Uterus (tissue), 3 donors: ENCODE measurements at regions not wholly inside any gene's neighbourhood (a gene's known extent, or its start where the extent isn't known, plus 50 kb on each side); places are given as distances from the start of the nearest gene placed in this dataset.

Source experiments
- DNase-seq, 2 donors: peaks; one replicate each; pipeline ENCODE4 v3.0.0-alpha.2; 2019 to 2020
- H3K27ac ChIP-seq, 2 donors: fragments of 200-600 bp; sonication (generic); 1 replicate in 1 of 2; 2 replicates in 1 of 2; pipeline ENCODE4 v1.5.1; 2016 to 2018
- H3K27me3 ChIP-seq, 2 donors: fragments of 200-600 bp; sonication (generic); one replicate each; pipeline ENCODE4 v1.5.1; 2018 to 2019; ENCODE audit warnings: control low read depth in 1 of 2
- H3K36me3 ChIP-seq, 2 donors: fragments of 200-600 bp; sonication (generic); one replicate each; pipeline ENCODE4 v1.5.1; 2019; ENCODE audit warnings: control low read depth in 1 of 2
- H3K4me1 ChIP-seq, 2 donors: fragments of 200-600 bp; sonication (generic); one replicate each; pipeline ENCODE4 v1.5.1; 2018 to 2019; ENCODE audit warnings: control low read depth in 1 of 2
- H3K4me3 ChIP-seq, 2 donors: fragments of 200-600 bp; sonication (generic); 1 replicate in 1 of 2; 2 replicates in 1 of 2; pipeline ENCODE4 v1.5.1; 2018 to 2019; ENCODE audit warnings: mild to moderate bottlenecking in 1 of 2
- H3K9me3 ChIP-seq, 2 donors: fragments of 200-600 bp; sonication (generic); one replicate each; pipeline ENCODE4 v1.5.1; 2019; ENCODE audit warnings: control low read depth in 1 of 2
- CTCF ChIP-seq, 4 experiments: fragments of 200-600 bp in 2 of 4; fragments of 450-650 bp in 2 of 4; sonication (generic) in 2 of 4; IDR thresholded peaks; one replicate each; pipeline ENCODE4 v1.5.1; 2016 to 2019; ENCODE audit warnings: antibody characterized with exemption in 4 of 4, mild to moderate bottlenecking in 2 of 4, moderate library complexity in 1 of 4
- POLR2A ChIP-seq, 2 donors: fragments of 450-650 bp; IDR thresholded peaks; one replicate each; pipeline ENCODE4 v1.6.1; 2016; ENCODE audit warnings: antibody characterized with exemption in 2 of 2, mild to moderate bottlenecking in 1 of 2, moderate library complexity in 1 of 2
- intact Hi-C: fragments of 100-400 bp; cut with DNase I; formaldehyde crosslinking; loops from one replicate; pipeline ENCODE4 v1.15.1; 2023; ENCODE audit warnings: low total_unique reads
- donor health status: DM: yes; HTN: yes; CAD: no.

GRCh38 chr6:19415605-19416326 lies 421.4 kb upstream of the ID4 start:
- TF ChIP-seq POLR2A (IDR thresholded peaks at IDR 0.05) = no peak
- no peak for TF ChIP-seq CTCF (IDR thresholded peaks at IDR 0.05)
- Histone ChIP-seq H3K27me3 (no peaks in the 10 kb centered on the region), H3K4me1 (no peaks in the 10 kb centered on the region), H3K4me3 (no peak overlapping the region), H3K36me3 (no peaks in the 10 kb centered on the region), H3K9me3 (peaks cover 0 to 2% of the 10 kb centered on the region in 2 donors), H3K27ac (no peak overlapping the region)
- DNase-seq = no peak
- intact Hi-C loops = no loop called here

- Histone ChIP-seq H3K9me3 (peaks cover 0 to 2% of the 10 kb centered on the region in 2 donors), H3K36me3 (no peaks in the 10 kb centered on the region), H3K27ac (no peak overlapping the region), H3K4me3 (no peak overlapping the region), H3K27me3 (no peaks in the 10 kb centered on the region), H3K4me1 (no peaks in the 10 kb centered on the region)
- intact Hi-C loops = no loop called here
- no peak for DNase-seq
- TF ChIP-seq CTCF (IDR thresholded peaks at IDR 0.05) = no peak
- no peak for TF ChIP-seq POLR2A (IDR thresholded peaks at IDR 0.05)
Measured at GRCh38 chr6:19416811-19417210, 420.4 kb upstream of the ID4 start.

GRCh38 chr6:19417713-19418112 lies 419.5 kb upstream of the ID4 start:
- Histone ChIP-seq H3K27me3 (no peaks in the 10 kb centered on the region), H3K27ac (no peak overlapping the region), H3K9me3 (peaks cover 0 to 2% of the 10 kb centered on the region in 2 donors), H3K4me3 (no peak overlapping the region), H3K36me3 (no peaks in the 10 kb centered on the region), H3K4me1 (no peaks in the 10 kb centered on the region)
- intact Hi-C loops = no loop called here
- TF ChIP-seq POLR2A (IDR thresholded peaks at IDR 0.05) (no peak), CTCF (IDR thresholded peaks at IDR 0.05) (no peak)
- DNase-seq = no peak

- H3K27me3 ChIP-seq = no peaks in the 10 kb centered on the region
- intact Hi-C loops = no loop called here
- no peaks in the 10 kb centered on the region for H3K9me3 ChIP-seq
- H3K4me1 ChIP-seq = no peaks in the 10 kb centered on the region
- no peak overlapping the region for H3K4me3 ChIP-seq
- H3K27ac ChIP-seq = no peak overlapping the region
- H3K36me3 ChIP-seq = no peaks in the 10 kb centered on the region
- no peak for DNase-seq
- no peak for TF ChIP-seq POLR2A (IDR thresholded peaks at IDR 0.05)
- no peak for TF ChIP-seq CTCF (IDR thresholded peaks at IDR 0.05)
Measured at GRCh38 chr6:19424853-19425252, 412.3 kb upstream of the ID4 start.

- H3K9me3 ChIP-seq = no peaks in the 10 kb centered on the region
- no peaks in the 10 kb centered on the region for H3K36me3 ChIP-seq
- intact Hi-C loops = no loop called here
- no peak for DNase-seq
- no peaks in the 10 kb centered on the region for H3K27me3 ChIP-seq
- H3K27ac ChIP-seq = no peak overlapping the region
- H3K4me1 ChIP-seq = no peaks in the 10 kb centered on the region
- no peak overlapping the region for H3K4me3 ChIP-seq
- TF ChIP-seq CTCF (IDR thresholded peaks at IDR 0.05) (no peak), POLR2A (IDR thresholded peaks at IDR 0.05) (no peak)
Measured at GRCh38 chr6:19427548-19427947, 409.6 kb upstream of the ID4 start.
